ENCODE measurements at regions not wholly inside any gene's neighbourhood (a gene's known extent, or its start where the extent isn't known, plus 50 kb on each side); places are given as distances from the start of the nearest gene placed in this dataset.

- no peak overlapping the region for H3T11ph ChIP-seq (ENCODE audit: low read length)
- no peak overlapping the region for H3K9ac ChIP-seq (ENCODE audit: extremely low read depth, insufficient read length, low read length)
- Mint-ChIP-seq H3K4me3 (no peak overlapping the region), H3K27me3 (ENCODE audit: low read depth) (peaks cover 32% of the 10 kb centered on the region), H3K4me1 (peaks cover 5% of the 10 kb centered on the region in 2 experiments), H3K9me3 (no peaks in the 10 kb centered on the region), H3K36me3 (ENCODE audit: insufficient read depth in 1 of 3, low read depth in 3 of 3) (no peaks in the 10 kb centered on the region), H3K27ac (no peak overlapping the region)
- H4K5ac ChIP-seq (ENCODE audit: insufficient read length, low read depth, low read length) = no peak overlapping the region
- no peaks in the 10 kb centered on the region for H3K4me1 ChIP-seq (ENCODE audit: insufficient read depth, low read length)
- no peaks in the 10 kb centered on the region for H3K9me3 ChIP-seq (ENCODE audit: control insufficient read depth, low read depth, low read length)
- H4K20me1 ChIP-seq (ENCODE audit: control insufficient read depth, insufficient read depth, insufficient read length) = no peaks in the 10 kb centered on the region
- H3K79me2 ChIP-seq (ENCODE audit: insufficient read depth, low read length) = no peaks in the 10 kb centered on the region
- no peak overlapping the region for H2AFZ ChIP-seq (ENCODE audit: low read length)
- no peak overlapping the region for H3K4ac ChIP-seq (ENCODE audit: low read depth, low read length)
- no peak overlapping the region for H3K18ac ChIP-seq (ENCODE audit: insufficient read length, low read depth, low read length)
- H2BK120ac ChIP-seq (ENCODE audit: low read depth, low read length, poor library complexity, severe bottlenecking) = no peak overlapping the region
- H3K27ac ChIP-seq (ENCODE audit: insufficient read length, low read depth, low read length) = no peak overlapping the region
- H2BK5ac ChIP-seq (ENCODE audit: insufficient read length, low read length) = no peak overlapping the region
- H3K56ac ChIP-seq (ENCODE audit: insufficient read length, low read depth, low read length) = no peak overlapping the region
- no peak overlapping the region for H2BK20ac ChIP-seq (ENCODE audit: low read depth, low read length, poor library complexity, severe bottlenecking)
- no peak overlapping the region for H4K8ac ChIP-seq (replicated peaks; ENCODE audit: insufficient read length, low read depth, low read length)
- H2BK15ac ChIP-seq (ENCODE audit: low read depth, low read length) = no peak overlapping the region
- no peak overlapping the region for H3K14ac ChIP-seq (ENCODE audit: insufficient read depth, low read length)
- H2AK5ac ChIP-seq (ENCODE audit: insufficient read length, low read length) = no peak overlapping the region
- H4K91ac ChIP-seq (ENCODE audit: insufficient read length, low read depth, low read length) = no peak overlapping the region
- no peak overlapping the region for H3K23ac ChIP-seq (ENCODE audit: insufficient read length, low read depth, low read length)
- no CpG with 5 or more reads among the region's 7 CpGs for WGBS (ENCODE audit: extremely low coverage, insufficient read length, low lambda C conversion rate)
- no peak overlapping the region for H3K4me2 ChIP-seq (ENCODE audit: insufficient read depth, insufficient read length, low read length)
- no peak overlapping the region for H2BK12ac ChIP-seq (ENCODE audit: insufficient read length, low read depth, low read length)
- TF ChIP-seq CTCF (conservative IDR thresholded peaks at IDR 0.05) = no peak
- no peaks in the 10 kb centered on the region; the same call in 1 of the 2 replicates for H3K27me3 ChIP-seq (ENCODE audit: insufficient read depth, low read length)
- H3K79me1 ChIP-seq (ENCODE audit: insufficient read depth, low read depth, low read length, poor library complexity, severe bottlenecking) = no peaks in the 10 kb centered on the region
- DNase-seq = no peak
- H3K23me2 ChIP-seq (ENCODE audit: insufficient read length, low read depth, low read length, poor library complexity, severe bottlenecking) = no peaks in the 10 kb centered on the region
Observed at GRCh38 chr5:176188085-176188484, 50.1 kb upstream of the SIMC1 start.

Data from H9 (cell line).